GM21717 (cell line): ENCODE measurements at regions not wholly inside any gene's neighbourhood (a gene's known extent, or its start where the extent isn't known, plus 50 kb on each side); places are given as distances from the start of the nearest gene placed in this dataset.
"Not testable (repeated sequence)": the region's sequence is repeated elsewhere in the genome, so short reads cannot be mapped to it uniquely, and the experiment has no call there.

ENCODE experiments used
- ATAC-seq: cut with Tn5 transposase; IDR thresholded peaks from one replicate; pipeline ENCODE4 v1.9.1; 2021; ENCODE audit warnings: mild to moderate bottlenecking, moderate library complexity; ENCODE audit not compliant: unreplicated experiment

GRCh38 chr6:81565071-81565470 is 187.4 kb downstream of the TENT5A start:
- ATAC-seq, result no peak

GRCh38 chr6:81564470-81565068 is 187.9 kb downstream of the TENT5A start:
- ATAC-seq, result no peak

GRCh38 chr6:81562169-81562568 is 190.3 kb downstream of the TENT5A start:
- ATAC-seq, result no peak

GRCh38 chr6:81561731-81562130 is 190.8 kb downstream of the TENT5A start:
- no peak for ATAC-seq

- no peak for ATAC-seq
Measured at GRCh38 chr6:81561071-81561564, 191.4 kb downstream of the TENT5A start.

- no peak for ATAC-seq
Measured at GRCh38 chr6:81557811-81558210, 194.7 kb downstream of the TENT5A start.

GRCh38 chr6:81556551-81556950 is 195.9 kb downstream of the TENT5A start:
- ATAC-seq, result no peak

- ATAC-seq, result no peak
Measured at GRCh38 chr6:81553216-81553615, 199.3 kb downstream of the TENT5A start.

GRCh38 chr6:81552644-81553043 is 199.8 kb downstream of the TENT5A start:
- no peak for ATAC-seq

GRCh38 chr6:81547149-81547548 is 205.3 kb downstream of the TENT5A start:
- ATAC-seq, result no peak

- ATAC-seq, result no peak
Measured at GRCh38 chr6:81534934-81535465, 217.5 kb downstream of the TENT5A start.

GRCh38 chr6:81531869-81532561 is 220.5 kb downstream of the TENT5A start:
- ATAC-seq, result no peak

- no peak for ATAC-seq
Measured at GRCh38 chr6:81517455-81517854, 235.0 kb downstream of the TENT5A start.

- no peak for ATAC-seq
Measured at GRCh38 chr6:81515562-81516453, 236.7 kb downstream of the TENT5A start.

GRCh38 chr6:81514195-81514594 is 238.3 kb downstream of the TENT5A start:
- ATAC-seq, result not testable (repeated sequence)

- ATAC-seq, result no peak
Measured at GRCh38 chr6:81511423-81511822, 241.1 kb downstream of the TENT5A start.

GRCh38 chr6:81495999-81496398 is 256.5 kb downstream of the TENT5A start:
- ATAC-seq, result no peak

- ATAC-seq, result no peak
Measured at GRCh38 chr6:81491454-81492101, 260.9 kb downstream of the TENT5A start.

- ATAC-seq, result no peak
Measured at GRCh38 chr6:81487489-81487888, 265.0 kb downstream of the TENT5A start.

GRCh38 chr6:81486234-81486633 is 266.2 kb downstream of the TENT5A start:
- ATAC-seq, result no peak

- no peak for ATAC-seq
Measured at GRCh38 chr6:81485395-81485794, 267.1 kb downstream of the TENT5A start.
